ENCODE measurements at regions not wholly inside any gene's neighbourhood (a gene's known extent, or its start where the extent isn't known, plus 50 kb on each side); places are given as distances from the start of the nearest gene placed in this dataset.
"Not testable (repeated sequence)": the region's sequence is repeated elsewhere in the genome, so short reads cannot be mapped to it uniquely, and the experiment has no call there.

DNA sequence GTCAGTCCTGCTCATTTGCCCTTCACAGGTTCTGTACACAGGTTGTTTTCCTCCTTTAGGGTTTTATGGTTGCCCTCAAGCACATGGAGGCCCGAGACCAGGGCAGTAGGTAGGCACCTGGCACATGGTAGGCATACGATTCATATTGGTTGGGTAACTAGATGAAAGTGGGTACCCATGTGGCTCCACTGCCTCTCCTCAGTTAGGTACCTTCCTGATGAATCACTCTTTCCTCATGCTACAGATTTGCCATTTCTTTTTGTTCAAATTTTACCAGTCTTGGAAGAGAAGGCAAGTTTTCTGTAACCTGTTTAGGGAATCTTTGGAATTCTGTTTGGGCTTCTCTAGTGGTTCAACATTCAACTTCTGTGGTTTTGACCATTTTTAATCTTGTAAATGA, 121.3 kb downstream of the FHIP1A start:
- DNase-seq (no peak), ATAC-seq (replicated peaks) (no peak)
- H3K36me3 Mint-ChIP-seq (ENCODE audit: insufficient read depth) = no peaks in the 10 kb centered on the region
- H3K27ac Mint-ChIP-seq = no peak overlapping the region
- no peaks in the 10 kb centered on the region for H3K4me1 Mint-ChIP-seq (ENCODE audit: low read depth in 2 of 2)
- peaks cover 9 to 33% of the 10 kb centered on the region in 2 donors for H3K27me3 Mint-ChIP-seq
- H3K4me3 Mint-ChIP-seq = no peak overlapping the region
- no peaks in the 10 kb centered on the region for H3K9me3 Mint-ChIP-seq

DNA sequence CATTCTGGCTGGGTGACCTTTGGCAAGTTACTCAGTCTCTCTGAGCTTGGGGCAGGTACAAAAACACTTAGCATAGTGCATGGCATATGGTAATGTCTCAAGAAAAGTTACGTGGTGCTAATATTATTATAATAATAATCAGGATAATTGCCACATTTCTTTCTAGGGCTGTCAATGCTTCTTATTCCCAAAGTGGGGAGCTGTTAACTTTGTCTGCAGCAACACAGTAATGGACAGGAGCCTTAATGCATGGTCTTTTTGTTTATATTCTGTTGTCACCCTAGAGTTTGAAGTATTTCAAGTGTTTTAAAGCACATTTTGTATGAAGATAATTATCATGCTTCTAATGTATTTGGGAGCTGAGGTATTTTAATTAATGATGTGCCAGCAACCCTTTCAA, 121.8 kb downstream of the FHIP1A start:
- H3K4me3 Mint-ChIP-seq = no peak overlapping the region
- peaks cover 9 to 33% of the 10 kb centered on the region in 2 donors for H3K27me3 Mint-ChIP-seq
- H3K36me3 Mint-ChIP-seq (ENCODE audit: insufficient read depth) = no peaks in the 10 kb centered on the region
- no peak overlapping the region for H3K27ac Mint-ChIP-seq
- H3K9me3 Mint-ChIP-seq = no peaks in the 10 kb centered on the region
- ATAC-seq (replicated peaks) (no peak), DNase-seq (no peak)
- H3K4me1 Mint-ChIP-seq (ENCODE audit: low read depth in 2 of 2) = no peaks in the 10 kb centered on the region

DNA sequence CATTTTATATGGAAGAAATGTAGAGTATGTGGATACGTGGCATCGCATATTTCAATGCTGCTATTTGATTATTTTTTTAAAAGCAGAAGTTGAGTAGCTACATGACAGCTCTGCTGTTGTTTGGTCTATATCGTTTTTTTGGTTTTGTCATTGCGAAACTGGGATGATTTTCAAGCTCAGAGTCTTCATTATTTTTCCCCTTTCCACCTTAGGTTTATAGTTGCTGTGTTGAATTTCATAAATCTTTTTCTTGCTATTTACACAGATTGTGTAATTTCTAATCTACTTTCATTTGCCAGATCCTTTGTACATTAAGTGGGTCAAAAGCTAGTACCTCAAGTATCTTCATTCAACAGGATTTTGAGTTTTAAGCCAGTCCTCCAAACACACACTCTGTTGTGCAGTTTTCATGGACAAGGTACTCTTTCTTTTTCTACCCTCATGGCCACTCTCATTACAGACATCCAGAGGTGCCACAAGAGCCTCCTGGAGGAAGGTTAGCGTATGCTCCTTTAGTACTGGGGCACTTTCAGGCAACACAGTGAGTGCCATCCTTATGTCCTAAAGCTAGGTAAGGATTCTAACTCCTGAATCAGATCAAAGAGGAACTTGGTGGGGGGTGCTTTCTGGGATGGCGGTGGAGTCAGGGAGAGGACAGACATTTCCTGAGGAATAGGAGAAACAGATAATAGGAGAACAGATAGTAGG, 123.2 kb downstream of the FHIP1A start:
- no peaks in the 10 kb centered on the region for H3K4me1 Mint-ChIP-seq (ENCODE audit: low read depth in 2 of 2)
- no peaks in the 10 kb centered on the region for H3K36me3 Mint-ChIP-seq (ENCODE audit: insufficient read depth)
- DNase-seq (no peak), ATAC-seq (replicated peaks) (no peak)
- peaks cover 17 to 37% of the 10 kb centered on the region in 2 donors for H3K27me3 Mint-ChIP-seq
- H3K27ac Mint-ChIP-seq = no peak overlapping the region
- H3K4me3 Mint-ChIP-seq = no peak overlapping the region
- H3K9me3 Mint-ChIP-seq = no peaks in the 10 kb centered on the region

DNA sequence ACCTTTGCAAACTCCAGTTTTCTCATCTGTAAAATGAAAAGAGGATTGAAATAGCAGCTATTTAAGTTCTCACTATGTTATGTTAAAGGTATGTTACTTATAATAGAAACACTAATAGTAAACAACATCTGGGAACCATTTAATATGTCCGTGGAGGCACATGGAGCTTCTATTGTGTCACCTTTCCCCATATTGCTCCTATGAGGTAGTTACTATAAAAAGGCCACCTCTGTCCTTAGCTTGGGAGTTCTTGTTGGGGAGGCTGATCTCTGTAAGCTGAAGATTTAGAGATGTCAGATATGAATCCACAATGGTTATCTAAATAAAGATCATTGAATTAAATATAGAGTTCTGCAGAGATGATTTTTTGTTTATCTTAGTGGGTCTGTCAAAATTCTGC, 125.2 kb downstream of the FHIP1A start:
- DNase-seq (no peak), ATAC-seq (replicated peaks) (no peak)
- Mint-ChIP-seq H3K36me3 (ENCODE audit: insufficient read depth) (no peaks in the 10 kb centered on the region), H3K27me3 (peaks cover 17 to 48% of the 10 kb centered on the region in 2 donors), H3K27ac (no peak overlapping the region), H3K4me3 (no peak overlapping the region), H3K9me3 (no peaks in the 10 kb centered on the region), H3K4me1 (ENCODE audit: low read depth in 2 of 2) (peaks cover 0 to under 1% of the 10 kb centered on the region in 2 donors)

DNA sequence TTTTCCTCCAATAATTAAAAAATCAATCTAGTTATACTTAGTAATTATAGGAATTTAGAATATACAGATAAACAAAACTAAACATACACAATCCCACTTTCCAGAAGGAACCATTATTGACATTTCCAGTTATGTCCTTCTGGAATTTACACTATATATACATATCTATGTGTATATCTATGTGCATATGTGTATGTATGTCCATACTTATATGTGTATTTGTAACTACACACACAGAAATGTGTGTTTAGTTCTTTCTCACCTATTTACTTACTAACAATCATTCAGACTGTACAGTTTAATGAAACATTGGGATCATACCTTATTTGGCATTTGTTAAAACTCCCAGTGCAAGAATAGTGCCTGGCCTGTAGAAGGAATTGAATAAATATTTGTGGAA, 126.4 kb downstream of the FHIP1A start:
- Mint-ChIP-seq H3K4me3 (no peak overlapping the region), H3K36me3 (ENCODE audit: insufficient read depth) (no peaks in the 10 kb centered on the region), H3K9me3 (no peaks in the 10 kb centered on the region), H3K27me3 (peaks cover 17 to 53% of the 10 kb centered on the region in 2 donors), H3K4me1 (ENCODE audit: low read depth in 2 of 2) (peaks cover 0 to 1% of the 10 kb centered on the region in 2 donors), H3K27ac (no peak overlapping the region)
- DNase-seq = no peak
- no peak for ATAC-seq (replicated peaks)

DNA sequence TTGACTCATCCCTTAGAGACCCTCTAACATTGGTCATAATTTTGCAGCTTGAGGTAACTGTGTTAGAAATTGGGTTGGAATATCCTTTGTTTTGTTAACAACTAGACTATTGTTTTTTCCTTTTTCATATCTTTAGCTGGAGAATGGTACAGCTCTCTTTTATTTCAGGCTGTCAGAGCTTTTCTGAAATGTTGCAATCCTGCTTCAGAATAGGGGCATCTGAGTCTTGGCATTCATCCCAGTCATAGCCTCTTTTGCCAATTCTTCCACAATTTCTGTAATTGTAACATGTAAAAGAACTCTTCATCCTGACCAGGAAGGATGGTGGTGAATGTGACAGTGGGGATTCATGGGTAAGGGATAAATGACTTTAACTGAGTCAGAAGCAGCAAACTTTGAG, 128.7 kb downstream of the FHIP1A start:
- ATAC-seq (replicated peaks) = no peak
- peaks cover 0 to 1% of the 10 kb centered on the region in 2 donors for H3K4me1 Mint-ChIP-seq (ENCODE audit: low read depth in 2 of 2)
- H3K27ac Mint-ChIP-seq = no peak overlapping the region
- no peak overlapping the region for H3K4me3 Mint-ChIP-seq
- DNase-seq = no peak
- peaks cover 26 to 44% of the 10 kb centered on the region in 2 donors for H3K27me3 Mint-ChIP-seq
- no peaks in the 10 kb centered on the region for H3K36me3 Mint-ChIP-seq (ENCODE audit: insufficient read depth)
- no peaks in the 10 kb centered on the region for H3K9me3 Mint-ChIP-seq

DNA sequence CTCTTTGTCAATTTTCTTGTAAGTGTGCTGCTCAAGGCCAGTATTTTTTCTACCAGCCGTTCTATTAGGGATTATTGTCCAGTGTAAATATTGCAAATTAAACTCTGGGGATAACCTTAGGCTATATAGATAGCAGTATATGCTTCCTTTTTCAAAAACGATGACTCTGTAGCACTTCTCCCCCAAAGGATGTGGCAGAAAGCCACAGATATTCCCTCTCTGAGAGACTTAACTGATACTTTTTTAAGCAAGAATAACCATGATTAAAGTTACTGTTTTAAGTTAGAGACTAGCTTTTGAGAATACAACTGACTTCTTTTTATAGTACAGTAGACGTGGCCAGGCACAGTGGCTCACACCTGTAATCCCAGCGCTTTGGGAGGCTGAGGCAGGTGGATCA, 130.0 kb downstream of the FHIP1A start:
- H3K36me3 Mint-ChIP-seq (ENCODE audit: insufficient read depth) = no peaks in the 10 kb centered on the region
- H3K27me3 Mint-ChIP-seq = peaks cover 29 to 33% of the 10 kb centered on the region in 2 donors
- no peak for DNase-seq
- H3K27ac Mint-ChIP-seq = no peak overlapping the region
- ATAC-seq (replicated peaks) = no peak
- H3K9me3 Mint-ChIP-seq = no peaks in the 10 kb centered on the region
- no peak overlapping the region for H3K4me3 Mint-ChIP-seq
- peaks cover 0 to 1% of the 10 kb centered on the region in 2 donors for H3K4me1 Mint-ChIP-seq (ENCODE audit: low read depth in 2 of 2)

DNA sequence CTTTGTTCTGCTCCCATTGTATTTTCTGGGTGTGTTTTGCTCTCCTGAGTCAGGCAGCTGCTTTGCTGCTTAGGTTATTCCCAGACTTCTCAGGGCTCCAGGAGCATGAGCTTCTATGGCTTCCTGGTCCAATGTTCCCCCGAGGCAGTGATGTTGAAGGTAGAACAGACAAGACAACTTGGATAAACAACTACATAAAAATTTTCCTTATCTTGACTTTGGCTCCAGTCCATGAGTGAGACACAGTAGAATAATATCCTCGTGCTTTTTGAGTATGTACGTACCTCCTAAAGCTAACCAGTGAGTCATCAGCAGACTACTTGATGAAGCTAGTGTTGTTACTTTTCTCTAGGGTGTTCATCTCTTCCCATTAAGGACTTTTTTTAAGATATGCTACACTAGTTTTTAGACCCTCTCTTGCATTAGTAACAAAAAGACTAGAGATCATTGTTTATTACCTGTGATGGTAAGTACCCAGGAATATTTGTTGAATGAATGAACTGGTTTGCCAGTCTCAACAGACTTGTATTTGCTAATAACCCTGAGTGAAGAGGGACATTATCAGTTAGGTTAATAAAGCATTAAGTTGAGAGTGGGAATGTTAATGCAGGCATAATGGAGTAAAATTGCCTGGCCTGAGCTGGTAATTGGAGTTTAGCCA, 131.9 kb downstream of the FHIP1A start:
- Mint-ChIP-seq H3K9me3 (no peaks in the 10 kb centered on the region), H3K4me1 (ENCODE audit: low read depth in 2 of 2) (peaks cover 0 to 1% of the 10 kb centered on the region in 2 donors), H3K27ac (no peak overlapping the region), H3K36me3 (ENCODE audit: insufficient read depth) (no peaks in the 10 kb centered on the region), H3K4me3 (no peak overlapping the region), H3K27me3 (peaks cover 36% of the 10 kb centered on the region in 2 donors)
- ATAC-seq (replicated peaks) (no peak), DNase-seq (no peak)

DNA sequence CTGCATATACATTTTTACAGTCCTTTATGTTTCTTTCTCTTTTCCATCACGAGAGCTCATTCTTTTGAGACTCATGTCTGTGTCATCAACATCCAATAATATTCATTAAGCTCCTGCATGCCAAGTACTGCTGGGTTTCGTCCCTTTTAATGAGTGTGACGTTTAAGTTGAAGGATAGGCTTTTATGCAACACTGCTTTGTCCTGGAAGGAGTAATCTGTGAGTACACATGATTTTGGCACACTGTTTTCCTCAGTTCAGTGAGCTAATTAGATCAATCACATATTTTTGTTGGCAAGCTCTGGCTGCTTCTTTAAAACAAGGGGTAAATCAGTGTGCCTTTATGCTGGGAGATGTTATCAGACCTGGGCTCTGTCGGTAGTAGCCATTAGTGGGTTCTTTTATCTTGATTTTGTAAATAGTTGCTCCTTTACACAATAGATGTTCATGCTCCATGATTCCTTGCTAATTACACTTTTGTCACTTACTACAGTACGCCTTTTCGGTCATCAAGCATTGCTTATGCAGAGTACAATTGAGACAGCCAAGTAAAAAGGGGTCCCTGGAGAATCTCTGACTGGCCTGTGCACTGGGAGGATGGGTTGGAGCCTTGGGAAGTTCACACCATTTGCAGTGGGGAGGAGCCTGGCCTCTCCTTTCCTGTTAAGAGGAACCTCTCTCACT, 132.6 kb downstream of the FHIP1A start:
- H3K9me3 Mint-ChIP-seq = no peaks in the 10 kb centered on the region
- ATAC-seq (replicated peaks) = no peak
- no peak for DNase-seq
- peaks cover 36 to 41% of the 10 kb centered on the region in 2 donors for H3K27me3 Mint-ChIP-seq
- H3K36me3 Mint-ChIP-seq (ENCODE audit: insufficient read depth) = no peaks in the 10 kb centered on the region
- no peak overlapping the region for H3K4me3 Mint-ChIP-seq
- peaks cover 0 to 1% of the 10 kb centered on the region in 2 donors for H3K4me1 Mint-ChIP-seq (ENCODE audit: low read depth in 2 of 2)
- no peak overlapping the region for H3K27ac Mint-ChIP-seq

DNA sequence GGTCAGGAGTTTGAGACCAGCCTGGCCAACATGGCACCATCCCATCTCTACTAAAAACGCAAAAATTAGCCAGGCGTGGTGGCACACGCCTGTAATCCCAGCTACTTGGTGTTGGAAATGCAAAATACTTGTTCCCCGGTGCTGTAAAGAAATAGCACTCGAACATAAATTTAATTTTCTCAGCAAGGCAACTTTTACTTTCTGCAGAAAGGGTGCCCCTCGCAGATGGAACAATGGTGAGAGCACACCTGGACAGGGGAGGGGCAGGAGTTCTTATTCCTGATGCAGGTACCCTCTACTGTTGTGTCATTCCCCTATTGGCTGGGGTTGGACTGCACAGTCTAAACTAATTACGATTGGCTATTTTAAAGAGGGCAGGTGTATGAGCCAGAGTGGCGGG, 139.7 kb downstream of the FHIP1A start:
- Mint-ChIP-seq H3K27me3 (peaks cover 9 to 33% of the 10 kb centered on the region in 2 donors), H3K36me3 (ENCODE audit: insufficient read depth) (no peaks in the 10 kb centered on the region), H3K4me3 (no peak overlapping the region), H3K27ac (no peak overlapping the region), H3K4me1 (ENCODE audit: low read depth in 2 of 2) (no peaks in the 10 kb centered on the region), H3K9me3 (peaks cover 0 to 5% of the 10 kb centered on the region in 2 donors)
- ATAC-seq (replicated peaks) = no peak
- no peak for DNase-seq

DNA sequence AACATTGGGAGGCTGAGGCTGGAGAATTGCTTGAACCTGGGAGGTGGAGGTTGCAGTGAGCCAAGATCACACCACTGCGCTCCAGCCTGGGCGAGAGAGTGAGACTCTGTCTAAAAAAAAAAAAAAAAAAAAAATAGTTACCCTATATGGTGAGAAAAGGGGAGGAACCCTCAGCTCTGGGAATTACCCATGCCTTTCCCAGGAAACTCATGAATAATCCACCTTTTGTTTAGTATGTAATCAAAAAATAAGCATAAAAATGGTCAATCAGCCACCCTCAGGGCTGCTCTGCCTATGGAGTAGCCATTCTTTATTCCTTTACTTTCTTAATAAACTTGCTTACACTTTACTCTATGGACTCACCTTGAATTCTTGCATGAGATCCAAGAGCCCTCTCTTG, 140.4 kb downstream of the FHIP1A start:
- not testable (repeated sequence) for H3K36me3 Mint-ChIP-seq (ENCODE audit: insufficient read depth); H3K4me1 Mint-ChIP-seq (ENCODE audit: low read depth in 2 of 2); DNase-seq; ATAC-seq (replicated peaks); H3K4me3 Mint-ChIP-seq; H3K9me3 Mint-ChIP-seq; H3K27ac Mint-ChIP-seq
- H3K27me3 Mint-ChIP-seq = peaks cover 16 to 32% of the 10 kb centered on the region in 2 donors

DNA sequence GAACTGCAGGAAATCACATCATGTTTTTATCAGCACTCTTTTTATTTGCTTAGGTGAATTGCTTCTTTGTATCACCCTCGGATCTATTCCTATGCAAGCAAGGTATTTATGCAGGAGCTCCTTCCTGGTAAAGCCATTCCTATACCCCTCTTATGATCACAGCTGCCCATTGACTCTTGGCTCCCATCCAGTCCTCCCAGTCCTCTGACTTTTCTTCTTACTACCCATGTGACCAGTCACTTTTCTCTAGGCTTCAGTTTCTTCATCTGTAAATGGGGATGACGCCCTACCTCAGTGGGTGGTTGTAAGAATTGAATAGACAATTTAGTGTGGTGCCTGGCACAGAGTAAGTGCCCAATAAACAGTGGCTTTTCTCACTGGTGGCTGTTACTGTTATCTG, 144.9 kb downstream of the FHIP1A start:
- Mint-ChIP-seq H3K9me3 (peaks cover 0 to 3% of the 10 kb centered on the region in 2 donors), H3K27ac (no peak overlapping the region), H3K4me1 (ENCODE audit: low read depth in 2 of 2) (no peaks in the 10 kb centered on the region), H3K36me3 (ENCODE audit: insufficient read depth) (no peaks in the 10 kb centered on the region), H3K27me3 (peaks cover 17 to 33% of the 10 kb centered on the region in 2 donors), H3K4me3 (no peak overlapping the region)
- no peak for DNase-seq
- ATAC-seq (replicated peaks) = no peak

DNA sequence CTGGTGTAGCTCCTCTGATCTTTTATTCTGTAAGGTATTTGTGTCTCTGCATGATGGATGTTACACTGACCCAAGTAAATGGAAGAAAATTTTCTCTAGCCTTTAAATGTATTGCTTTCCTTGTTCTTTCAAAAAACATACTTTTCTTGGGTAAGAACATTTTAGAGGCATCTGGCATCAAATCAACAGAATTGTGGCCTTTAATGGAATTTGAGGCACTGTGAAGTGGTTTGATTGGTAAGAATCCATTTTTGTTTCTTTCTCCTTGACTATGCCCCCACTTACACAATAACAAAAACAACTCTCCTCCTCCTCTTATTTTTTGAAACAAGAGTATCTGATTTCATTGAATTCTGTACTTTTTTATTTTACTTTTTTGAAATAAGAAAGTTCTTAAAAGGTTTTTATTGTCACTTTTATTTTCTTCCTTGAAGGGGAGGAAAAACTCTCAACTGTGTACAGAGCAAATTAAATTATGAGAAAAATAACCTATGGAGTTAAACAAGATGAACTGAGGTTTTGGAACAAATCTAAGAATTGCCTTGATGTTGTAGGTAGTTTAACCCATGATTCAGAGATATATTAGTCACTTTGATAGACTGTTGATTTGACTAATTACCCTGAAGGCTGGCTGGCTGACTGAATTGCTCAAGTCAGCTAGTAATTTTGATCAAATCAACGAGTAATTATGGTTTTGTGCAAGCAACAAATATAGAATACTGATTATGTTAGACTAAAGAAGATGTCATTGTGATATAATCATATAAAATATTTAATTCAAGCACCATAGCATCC, 146.4 kb downstream of the FHIP1A start:
- Mint-ChIP-seq H3K27ac (no peak overlapping the region), H3K9me3 (no peaks in the 10 kb centered on the region), H3K4me3 (no peak overlapping the region), H3K4me1 (ENCODE audit: low read depth in 2 of 2) (no peaks in the 10 kb centered on the region), H3K36me3 (ENCODE audit: insufficient read depth) (no peaks in the 10 kb centered on the region), H3K27me3 (peaks cover 17 to 33% of the 10 kb centered on the region in 2 donors)
- no peak for ATAC-seq (replicated peaks)
- no peak for DNase-seq

All from effector memory CD8-positive, alpha-beta T cell (primary cell).